OCI-LY3 (cell line): ENCODE measurements at regions not wholly inside any gene's neighbourhood (a gene's known extent, or its start where the extent isn't known, plus 50 kb on each side); places are given as distances from the start of the nearest gene placed in this dataset.

Source experiments
- H2AFZ ChIP-seq: fragments of 200-600, 300-600 bp; shearing (Covaris generic); 2 replicates; pipeline ENCODE4 v1.6.0; 2014; ENCODE audit warnings: antibody characterized with exemption, low read depth, low read length
- H3K27ac ChIP-seq: fragments of 200-600, 300-600 bp; sonication (generic); 2 replicates; pipeline ENCODE4 v1.5.1; 2014; ENCODE audit warnings: mild to moderate bottlenecking, low read length, moderate library complexity, mixed read lengths
- H3K27me3 ChIP-seq: fragments of 200-600, 300-600 bp; sonication (generic); 2 replicates; pipeline ENCODE4 v1.6.1; 2014; ENCODE audit warnings: low read depth, low read length, mixed read lengths
- H3K36me3 ChIP-seq: fragments of 200-600, 300-600 bp; sonication (generic); replicated peaks from 2 replicates; pipeline ENCODE3; 2014; ENCODE audit warnings: low read depth, low read length, mixed read lengths
- H3K4me1 ChIP-seq: fragments of 300-600, 200-600 bp; sonication (generic); 2 replicates; pipeline ENCODE4 v1.6.1; 2014; ENCODE audit warnings: low read length, mixed read lengths
- H3K4me2 ChIP-seq: fragments of 200-600, 300-600 bp; sonication (generic); 2 replicates; pipeline ENCODE4 v1.6.1; 2014; ENCODE audit warnings: low read length, mixed read lengths
- H3K4me3 ChIP-seq: fragments of 300-600, 200-600 bp; sonication (generic); 2 replicates; pipeline ENCODE4 v1.5.1; 2014; ENCODE audit warnings: antibody characterized with exemption, mild to moderate bottlenecking, low read length, moderate library complexity
- H3K79me2 ChIP-seq: fragments of 300-600, 200-600 bp; shearing (Covaris generic); 2 replicates; pipeline ENCODE4 v1.6.1; 2014; ENCODE audit warnings: mild to moderate bottlenecking, low read length, mixed read lengths
- H3K9ac ChIP-seq: fragments of 300-600, 200-600 bp; shearing (Covaris generic); 2 replicates; pipeline ENCODE4 v1.6.0; 2014; ENCODE audit warnings: mild to moderate bottlenecking, low read length, moderate library complexity
- H3K9me3 ChIP-seq: fragments of 200-600, 300-600 bp; shearing (Covaris generic); 2 replicates; pipeline ENCODE4 v1.6.1; 2014; ENCODE audit warnings: low read length, mixed read lengths; ENCODE audit not compliant: insufficient read depth
- H4K20me1 ChIP-seq: fragments of 200-600, 300-600 bp; sonication (generic); 2 replicates; pipeline ENCODE4 v1.6.1; 2016; ENCODE audit warnings: low read length, mixed read lengths; ENCODE audit not compliant: insufficient read depth
- EZH2phosphoT487 ChIP-seq: fragments of 200-600 bp; shearing (Covaris generic); IDR thresholded peaks from 2 replicates; pipeline ENCODE4 v1.6.1; 2018; ENCODE audit warnings: antibody characterized with exemption, mixed run types, low read depth
- TF ChIP-seq, protein P1 (sequence below): fragments of 200-600, 300-600 bp; sonication (generic); IDR thresholded peaks from 2 replicates; pipeline ENCODE4 v1.5.1; 2014; ENCODE audit warnings: antibody characterized with exemption, low read length, low read depth

DNA sequence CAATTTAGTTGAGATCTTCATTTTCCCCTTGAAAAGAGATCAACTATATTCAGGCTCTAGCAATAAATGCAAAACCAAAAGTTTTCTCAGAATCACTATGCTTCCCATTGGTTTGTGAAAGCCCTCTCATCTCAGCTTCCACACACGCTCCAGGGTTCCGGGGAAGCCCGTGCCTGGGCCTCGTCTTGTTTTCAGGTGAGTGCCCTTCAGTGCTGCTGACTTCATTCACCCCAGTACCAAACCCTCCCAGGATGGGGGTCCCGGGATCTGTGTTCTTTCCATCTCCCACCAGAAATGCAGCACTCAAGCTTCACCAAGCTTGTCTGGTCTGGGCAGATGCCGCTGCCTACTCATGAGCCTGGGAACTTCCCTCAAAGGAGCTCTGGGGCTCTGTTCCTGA, 97.7 kb downstream of the TEX29 start:
- Histone ChIP-seq H3K79me2 (no peaks in the 10 kb centered on the region), H3K9me3 (no peaks in the 10 kb centered on the region), H3K4me1 (no peaks in the 10 kb centered on the region)

DNA sequence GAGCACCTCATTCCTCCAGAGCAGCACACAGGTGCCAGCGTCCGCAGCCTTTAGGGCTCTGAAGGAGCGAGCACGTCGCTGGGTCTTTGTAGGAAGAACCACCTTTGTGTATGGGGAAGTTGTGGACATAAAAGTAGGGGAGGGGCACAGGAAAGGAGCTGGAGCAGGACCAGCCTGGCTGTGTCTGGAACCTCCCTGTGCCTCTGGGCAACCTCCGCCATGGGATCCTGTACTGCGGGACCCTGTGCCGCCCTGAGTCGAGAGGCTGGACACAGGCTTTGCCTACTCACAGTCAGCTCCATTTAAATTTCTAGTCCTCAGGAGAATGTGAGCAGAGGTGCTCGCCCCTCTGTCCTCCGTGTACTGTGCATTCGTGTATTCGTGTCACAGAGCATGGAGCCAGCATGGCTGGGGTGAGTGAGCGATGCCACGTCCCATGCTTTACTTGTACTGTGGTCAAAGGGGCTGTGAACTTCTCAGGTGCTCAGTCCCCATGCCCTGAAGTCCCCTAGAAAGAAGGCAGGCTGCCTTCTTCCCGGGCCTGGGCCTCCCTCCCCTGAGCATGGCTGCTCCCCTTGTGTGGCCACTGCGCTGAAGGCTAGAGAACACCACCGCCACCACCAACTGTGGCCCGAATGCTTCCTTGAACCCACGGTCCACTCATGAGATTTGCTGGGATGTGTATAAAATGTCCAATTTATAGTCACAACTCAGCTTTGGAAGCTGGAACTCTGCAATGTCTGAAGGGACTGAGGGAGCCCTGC, 99.9 kb downstream of the TEX29 start:
- TF ChIP-seq EZH2phosphoT487 = no peak
- no peaks in the 10 kb centered on the region for H4K20me1 ChIP-seq
- no peaks in the 10 kb centered on the region for H3K9me3 ChIP-seq
- no peak overlapping the region for H3K27ac ChIP-seq
- H3K4me1 ChIP-seq = no peaks in the 10 kb centered on the region
- no peak overlapping the region for H3K9ac ChIP-seq
- no peaks in the 10 kb centered on the region for H3K79me2 ChIP-seq
- peaks cover 13% of the 10 kb centered on the region; the same call in 1 of the 2 replicates for H3K27me3 ChIP-seq
- H3K36me3 ChIP-seq = no peaks in the 10 kb centered on the region
- H3K4me2 ChIP-seq = no peak overlapping the region
- H3K4me3 ChIP-seq = no peak overlapping the region
- H2AFZ ChIP-seq = no peak overlapping the region

More for the DNA sequence above, 97.7 kb downstream of the TEX29 start:
- Histone ChIP-seq H2AFZ (no peak overlapping the region), H3K4me2 (no peak overlapping the region), H4K20me1 (no peaks in the 10 kb centered on the region), H3K27me3 (peaks cover 21% of the 10 kb centered on the region), H3K9ac (no peak overlapping the region), H3K4me3 (no peak overlapping the region), H3K27ac (no peak overlapping the region), H3K36me3 (no peaks in the 10 kb centered on the region)
- no peak for TF ChIP-seq EZH2phosphoT487

DNA sequence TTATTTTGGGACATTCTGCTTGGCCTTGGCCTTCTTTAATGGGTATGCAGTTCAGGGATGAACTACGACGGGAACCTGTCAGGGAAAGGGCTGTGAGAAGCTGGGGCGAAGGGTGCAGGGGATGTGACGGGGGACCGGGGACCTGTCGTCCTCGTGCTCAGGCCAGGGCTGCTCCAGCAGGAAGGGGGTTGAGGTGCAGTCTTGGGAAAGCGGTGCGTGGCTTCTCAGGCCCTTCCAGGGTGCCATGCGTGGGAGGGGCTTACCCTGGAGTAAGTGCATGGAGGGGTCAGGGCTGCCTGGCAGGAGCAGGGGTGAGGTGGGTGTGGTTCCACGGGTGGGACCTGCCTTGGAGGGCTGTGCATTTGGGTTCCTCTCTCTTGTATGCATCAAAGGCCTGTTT, 100.8 kb downstream of the TEX29 start:
- H3K27ac ChIP-seq = no peak overlapping the region
- peaks cover 12% of the 10 kb centered on the region; the same call in 1 of the 2 replicates for H3K27me3 ChIP-seq
- no peaks in the 10 kb centered on the region for H4K20me1 ChIP-seq
- H3K9ac ChIP-seq = no peak overlapping the region
- no peaks in the 10 kb centered on the region for H3K4me1 ChIP-seq
- H3K4me2 ChIP-seq = no peak overlapping the region
- H3K4me3 ChIP-seq = no peak overlapping the region
- TF ChIP-seq, protein P1, sequence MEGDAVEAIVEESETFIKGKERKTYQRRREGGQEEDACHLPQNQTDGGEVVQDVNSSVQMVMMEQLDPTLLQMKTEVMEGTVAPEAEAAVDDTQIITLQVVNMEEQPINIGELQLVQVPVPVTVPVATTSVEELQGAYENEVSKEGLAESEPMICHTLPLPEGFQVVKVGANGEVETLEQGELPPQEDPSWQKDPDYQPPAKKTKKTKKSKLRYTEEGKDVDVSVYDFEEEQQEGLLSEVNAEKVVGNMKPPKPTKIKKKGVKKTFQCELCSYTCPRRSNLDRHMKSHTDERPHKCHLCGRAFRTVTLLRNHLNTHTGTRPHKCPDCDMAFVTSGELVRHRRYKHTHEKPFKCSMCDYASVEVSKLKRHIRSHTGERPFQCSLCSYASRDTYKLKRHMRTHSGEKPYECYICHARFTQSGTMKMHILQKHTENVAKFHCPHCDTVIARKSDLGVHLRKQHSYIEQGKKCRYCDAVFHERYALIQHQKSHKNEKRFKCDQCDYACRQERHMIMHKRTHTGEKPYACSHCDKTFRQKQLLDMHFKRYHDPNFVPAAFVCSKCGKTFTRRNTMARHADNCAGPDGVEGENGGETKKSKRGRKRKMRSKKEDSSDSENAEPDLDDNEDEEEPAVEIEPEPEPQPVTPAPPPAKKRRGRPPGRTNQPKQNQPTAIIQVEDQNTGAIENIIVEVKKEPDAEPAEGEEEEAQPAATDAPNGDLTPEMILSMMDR = no peak
- TF ChIP-seq EZH2phosphoT487 = no peak
- no peak overlapping the region for H2AFZ ChIP-seq
- no peaks in the 10 kb centered on the region for H3K9me3 ChIP-seq
- H3K79me2 ChIP-seq = no peaks in the 10 kb centered on the region
- H3K36me3 ChIP-seq = no peaks in the 10 kb centered on the region

DNA sequence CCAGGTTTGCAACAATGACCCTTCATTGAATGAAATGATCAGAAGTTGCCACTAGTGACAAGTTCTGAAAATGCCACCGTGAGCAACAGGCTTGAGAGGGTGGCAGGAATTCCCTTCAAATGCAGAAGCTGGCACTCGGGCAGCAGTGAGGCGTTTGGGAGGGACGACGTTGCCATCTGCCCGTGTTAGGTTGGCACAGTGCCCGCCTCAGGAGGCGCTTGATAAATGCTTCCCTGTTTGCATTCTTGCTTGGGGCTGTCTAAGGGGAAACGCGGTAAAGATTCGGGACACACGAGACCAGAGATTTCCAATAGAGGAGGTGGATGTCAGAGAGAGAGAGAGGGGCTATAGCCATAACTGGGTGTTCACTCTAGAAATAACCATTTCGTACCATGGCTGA, 101.9 kb downstream of the TEX29 start:
- no peak overlapping the region for H3K27ac ChIP-seq
- no peaks in the 10 kb centered on the region for H3K4me1 ChIP-seq
- H2AFZ ChIP-seq = no peak overlapping the region
- no peaks in the 10 kb centered on the region for H3K9me3 ChIP-seq
- no peak overlapping the region for H3K4me2 ChIP-seq
- no peak for TF ChIP-seq EZH2phosphoT487
- TF ChIP-seq, protein P1 = no peak
- H3K27me3 ChIP-seq = peaks cover 17% of the 10 kb centered on the region
- no peaks in the 10 kb centered on the region for H3K36me3 ChIP-seq
- no peak overlapping the region for H3K4me3 ChIP-seq
- H3K9ac ChIP-seq = no peak overlapping the region
- H3K79me2 ChIP-seq = no peaks in the 10 kb centered on the region
- H4K20me1 ChIP-seq = no peaks in the 10 kb centered on the region

DNA sequence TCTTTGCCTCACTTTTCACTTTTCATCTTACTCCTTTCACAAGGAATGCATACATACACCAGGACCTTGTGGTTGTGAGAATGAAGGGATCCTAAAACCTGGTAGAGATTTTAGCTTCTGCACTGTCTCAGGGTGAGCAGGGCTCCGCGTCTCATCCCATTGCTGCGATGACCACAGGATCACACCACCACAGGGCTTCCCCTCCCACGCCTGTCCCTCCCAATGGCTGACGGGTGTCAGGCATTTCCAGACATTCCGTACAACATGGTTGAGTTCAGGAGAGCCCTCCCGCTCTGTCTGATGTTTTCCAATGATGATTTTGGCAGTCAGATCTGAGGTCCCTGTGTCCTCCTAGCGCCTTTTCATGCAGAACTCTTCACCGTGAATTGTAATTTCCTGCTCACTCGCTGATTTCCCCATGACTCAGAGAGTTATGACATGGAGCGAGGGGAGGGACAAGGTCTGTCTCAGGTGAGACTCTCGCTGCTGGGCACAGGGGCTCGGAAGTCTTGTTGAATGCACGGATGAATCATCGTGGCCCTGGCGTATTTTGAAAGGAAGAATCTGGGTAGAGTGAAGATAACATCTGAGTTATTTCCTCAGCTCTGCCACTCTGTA, 102.8 kb downstream of the TEX29 start:
- Histone ChIP-seq H3K27me3 (peaks cover 18% of the 10 kb centered on the region), H3K9ac (no peak overlapping the region)

More for the DNA sequence above, 102.8 kb downstream of the TEX29 start:
- Histone ChIP-seq H3K4me3 (no peak overlapping the region), H3K4me1 (no peaks in the 10 kb centered on the region), H3K27ac (no peak overlapping the region), H3K9me3 (no peaks in the 10 kb centered on the region), H4K20me1 (no peaks in the 10 kb centered on the region), H3K79me2 (no peaks in the 10 kb centered on the region), H3K4me2 (no peak overlapping the region), H2AFZ (no peak overlapping the region), H3K36me3 (no peaks in the 10 kb centered on the region)
- TF ChIP-seq, protein P1 = no peak
- TF ChIP-seq EZH2phosphoT487 = no peak
